SK-N-SH (cell line): ENCODE measurements at regions not wholly inside any gene's neighbourhood (a gene's known extent, or its start where the extent isn't known, plus 50 kb on each side); places are given as distances from the start of the nearest gene placed in this dataset.

Experiments used
- CTCF ChIA-PET: fragments of 300-600, 350-600 bp; formaldehyde crosslinking; extraction: SDS; loops from one replicate; lab custom pipeline; 2021; lab: Yijun Ruan, JAX
- POLR2A ChIA-PET: fragments of 350-600 bp; sonication (Branson Sonifier 250); formaldehyde crosslinking; extraction: SDS; loops from one replicate; lab custom pipeline; 2020; ENCODE audit warnings: antibody characterized with exemption, inconsistent platforms; lab: Yijun Ruan, JAX
- DNase-seq: peaks from one replicate; pipeline ENCODE4 v3.0.0; 2012
- H2AFZ ChIP-seq: fragments of 200-600 bp; sonication (generic); 2 replicates; pipeline ENCODE4 v1.8.1; 2016; ENCODE audit warnings: antibody characterized with exemption, mild to moderate bottlenecking, low read depth
- H3F3A ChIP-seq: fragments of 200-600 bp; sonication (generic); replicated peaks from 2 replicates; pipeline ENCODE3; 2016; ENCODE audit warnings: antibody characterized with exemption, mild to moderate bottlenecking; ENCODE audit not compliant: insufficient read depth
- H3K27ac ChIP-seq, 2 experiments: fragments of 200-500 bp in 1 of 2; fragments of 200-600 bp in 1 of 2; sonication (Bioruptor generic) in 1 of 2; sonication (generic), shearing (Covaris generic) in 1 of 2; 2 replicates each; pipeline versions ENCODE4 v1.5.1 to v1.6.1; 2014 to 2016; ENCODE audit warnings: low read depth in 2 of 2, inconsistent platforms in 1 of 2, low read length in 1 of 2, mild to moderate bottlenecking in 1 of 2, mixed read lengths in 1 of 2
- H3K27me3 ChIP-seq: fragments of 200-600 bp; sonication (generic), shearing (Covaris generic); 2 replicates; pipeline ENCODE4 v1.6.1; 2016; ENCODE audit warnings: mixed run types; ENCODE audit not compliant: insufficient read depth
- H3K36me3 ChIP-seq, 2 experiments: fragments of 200-500 bp in 1 of 2; fragments of 200-600 bp in 1 of 2; sonication (Bioruptor generic) in 1 of 2; sonication (generic) in 1 of 2; replicated peaks in 1 of 2; 2 replicates each; pipeline versions ENCODE3 to v1.5.1; 2014 to 2016; ENCODE audit warnings: low read length in 1 of 2, mild to moderate bottlenecking in 1 of 2; ENCODE audit not compliant: insufficient read depth in 2 of 2, control insufficient read depth in 1 of 2
- H3K4me1 ChIP-seq, 2 experiments: fragments of 200-500 bp in 1 of 2; fragments of 200-600 bp in 1 of 2; sonication (Bioruptor generic) in 1 of 2; sonication (generic), shearing (Covaris generic) in 1 of 2; 2 replicates each; pipeline versions ENCODE4 v1.5.1 to v1.6.1; 2014 to 2016; ENCODE audit warnings: low read depth in 1 of 2, low read length in 1 of 2, mixed run types in 1 of 2; ENCODE audit not compliant: insufficient read depth in 2 of 2, control insufficient read depth in 1 of 2
- H3K4me2 ChIP-seq: fragments of 200-600 bp; sonication (generic), shearing (Covaris generic); 2 replicates; pipeline ENCODE4 v1.6.1; 2017; ENCODE audit warnings: mixed run types
- H3K4me3 ChIP-seq, 2 experiments: fragments of 200-500 bp in 1 of 2; fragments of 200-600 bp in 1 of 2; sonication (Bioruptor generic) in 1 of 2; sonication (generic), shearing (Covaris generic) in 1 of 2; 2 replicates each; pipeline versions ENCODE4 v1.5.1 to v1.8.1; 2014 to 2016; ENCODE audit warnings: low read depth in 2 of 2, inconsistent platforms in 1 of 2, low read length in 1 of 2, mild to moderate bottlenecking in 1 of 2, mixed read lengths in 1 of 2, moderate library complexity in 1 of 2
- H3K79me2 ChIP-seq: fragments of 200-600 bp; sonication (generic); 2 replicates; pipeline ENCODE4 v1.8.1; 2017; ENCODE audit warnings: mild to moderate bottlenecking; ENCODE audit not compliant: insufficient read depth
- H3K9ac ChIP-seq: fragments of 200-600 bp; sonication (generic); 2 replicates; pipeline ENCODE4 v1.6.1; 2017; ENCODE audit warnings: mixed run types
- H3K9me2 ChIP-seq: fragments of 200-600 bp; sonication (generic); 2 replicates; pipeline ENCODE4 v1.6.1; 2017; ENCODE audit warnings: mixed run types
- H3K9me3 ChIP-seq: fragments of 200-600 bp; sonication (generic); 2 replicates; pipeline ENCODE4 v1.6.1; 2017; ENCODE audit warnings: mixed run types, mild to moderate bottlenecking, moderate library complexity
- H4K20me1 ChIP-seq: fragments of 200-600 bp; sonication (generic); 2 replicates; pipeline ENCODE4 v1.6.1; 2017; ENCODE audit warnings: mild to moderate bottlenecking, mixed run types; ENCODE audit not compliant: insufficient read depth
- CHD2 ChIP-seq: fragments of 150-350 bp; IDR thresholded peaks from 2 replicates; pipeline ENCODE4 v1.6.1; 2018; ENCODE audit warnings: low read length; ENCODE audit not compliant: partially characterized antibody
- ELF1 ChIP-seq: IDR thresholded peaks from 2 replicates; pipeline ENCODE4 v1.4.0; 2012
- EP300 ChIP-seq, 2 experiments: IDR thresholded peaks; 2 replicates each; pipeline versions ENCODE4 v1.4.0 to v1.6.1; 2012; ENCODE audit warnings: borderline replicate concordance in 1 of 2, low read depth in 1 of 2, low read length in 1 of 2
- FOSL2 ChIP-seq: IDR thresholded peaks from 2 replicates; pipeline ENCODE4 v1.4.0; 2012; ENCODE audit warnings: low read depth, mild to moderate bottlenecking, moderate library complexity, borderline replicate concordance
- FOXM1 ChIP-seq: IDR thresholded peaks from 2 replicates; pipeline ENCODE4 v1.4.0; 2012; ENCODE audit warnings: low read depth, mild to moderate bottlenecking
- GABPA ChIP-seq: IDR thresholded peaks from 2 replicates; pipeline ENCODE4 v1.4.0; 2012; ENCODE audit warnings: low read depth, mild to moderate bottlenecking
- JUND ChIP-seq: IDR thresholded peaks from 2 replicates; pipeline ENCODE4 v1.4.0; 2012
- NFIC ChIP-seq: IDR thresholded peaks from 2 replicates; pipeline ENCODE4 v1.4.0; 2012; ENCODE audit warnings: borderline replicate concordance
- RCOR1 ChIP-seq: fragments of 150-350 bp; IDR thresholded peaks from 2 replicates; pipeline ENCODE4 v1.6.1; 2017; ENCODE audit warnings: antibody characterized with exemption, low read length
- TEAD4 ChIP-seq: IDR thresholded peaks from 2 replicates; pipeline ENCODE4 v1.4.0; 2012; ENCODE audit warnings: mild to moderate bottlenecking, borderline replicate concordance; ENCODE audit not compliant: insufficient read depth
- YY1 ChIP-seq: IDR thresholded peaks from 2 replicates; pipeline ENCODE4 v1.4.0; 2012; ENCODE audit warnings: low read depth, mild to moderate bottlenecking
- WGBS: methylation state at CpG from one replicate; pipeline ENCODE4 v1.1.6; 2017; ENCODE audit warnings: low lambda C conversion rate; 5-methylcytosine and 5-hydroxymethylcytosine counted together
- TF ChIP-seq, protein P1 (sequence below): IDR thresholded peaks from 2 replicates; pipeline ENCODE4 v1.6.1; 2012; ENCODE audit warnings: mild to moderate bottlenecking, low read depth, low read length, moderate library complexity
- TF ChIP-seq, protein P2 (sequence below): IDR thresholded peaks from 2 replicates; pipeline ENCODE4 v1.4.0; 2012; ENCODE audit warnings: low read depth, borderline replicate concordance
- TF ChIP-seq, protein P3 (sequence below): IDR thresholded peaks from 2 replicates; pipeline ENCODE4 v1.4.0; 2012; ENCODE audit warnings: low read depth
- TF ChIP-seq, protein P4 (sequence below): fragments of 150-350 bp; IDR thresholded peaks from 2 replicates; pipeline ENCODE4 v1.6.1; 2017; ENCODE audit warnings: antibody characterized with exemption, low read length, low read depth, borderline replicate concordance

DNA sequence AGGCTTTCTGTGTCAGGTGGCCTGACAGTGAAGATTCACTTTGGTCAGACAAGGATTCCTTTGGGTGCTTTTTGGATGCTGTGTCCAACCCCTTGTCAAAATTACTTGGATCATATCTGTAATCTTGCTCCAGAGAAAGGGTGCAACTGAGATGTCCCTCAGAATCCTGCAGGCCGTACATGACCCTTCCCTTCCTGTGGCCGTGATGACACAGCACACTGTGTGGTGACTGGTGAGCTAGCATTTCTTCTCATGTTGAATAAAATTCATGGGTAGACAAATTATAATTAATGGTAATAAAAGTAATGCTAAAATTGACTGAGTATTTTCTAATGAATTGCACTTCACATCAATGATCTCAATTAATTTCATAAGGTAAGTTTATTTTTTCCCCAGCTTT lies 356.2 kb downstream of the LPIN1 start:
- 92% methylated on average over 2 of the region's 2 CpGs for WGBS
- Histone ChIP-seq H3K9ac (no peak overlapping the region), H3K9me2 (no peaks in the 10 kb centered on the region), H2AFZ (no peak overlapping the region), H3K4me3 (no peak overlapping the region), H3K27me3 (no peaks in the 10 kb centered on the region), H3K9me3 (no peaks in the 10 kb centered on the region), H3K79me2 (no peaks in the 10 kb centered on the region), H3K4me2 (no peak overlapping the region), H3K36me3 (no peaks in the 10 kb centered on the region), H3F3A (no peaks in the 10 kb centered on the region), H3K27ac (no peak overlapping the region), H4K20me1 (no peaks in the 10 kb centered on the region), H3K4me1 (peaks cover 0 to 18% of the 10 kb centered on the region in 2 experiments; a peak in 2 of 4 replicates)
- no peak for DNase-seq
- TF ChIP-seq, protein P1, sequence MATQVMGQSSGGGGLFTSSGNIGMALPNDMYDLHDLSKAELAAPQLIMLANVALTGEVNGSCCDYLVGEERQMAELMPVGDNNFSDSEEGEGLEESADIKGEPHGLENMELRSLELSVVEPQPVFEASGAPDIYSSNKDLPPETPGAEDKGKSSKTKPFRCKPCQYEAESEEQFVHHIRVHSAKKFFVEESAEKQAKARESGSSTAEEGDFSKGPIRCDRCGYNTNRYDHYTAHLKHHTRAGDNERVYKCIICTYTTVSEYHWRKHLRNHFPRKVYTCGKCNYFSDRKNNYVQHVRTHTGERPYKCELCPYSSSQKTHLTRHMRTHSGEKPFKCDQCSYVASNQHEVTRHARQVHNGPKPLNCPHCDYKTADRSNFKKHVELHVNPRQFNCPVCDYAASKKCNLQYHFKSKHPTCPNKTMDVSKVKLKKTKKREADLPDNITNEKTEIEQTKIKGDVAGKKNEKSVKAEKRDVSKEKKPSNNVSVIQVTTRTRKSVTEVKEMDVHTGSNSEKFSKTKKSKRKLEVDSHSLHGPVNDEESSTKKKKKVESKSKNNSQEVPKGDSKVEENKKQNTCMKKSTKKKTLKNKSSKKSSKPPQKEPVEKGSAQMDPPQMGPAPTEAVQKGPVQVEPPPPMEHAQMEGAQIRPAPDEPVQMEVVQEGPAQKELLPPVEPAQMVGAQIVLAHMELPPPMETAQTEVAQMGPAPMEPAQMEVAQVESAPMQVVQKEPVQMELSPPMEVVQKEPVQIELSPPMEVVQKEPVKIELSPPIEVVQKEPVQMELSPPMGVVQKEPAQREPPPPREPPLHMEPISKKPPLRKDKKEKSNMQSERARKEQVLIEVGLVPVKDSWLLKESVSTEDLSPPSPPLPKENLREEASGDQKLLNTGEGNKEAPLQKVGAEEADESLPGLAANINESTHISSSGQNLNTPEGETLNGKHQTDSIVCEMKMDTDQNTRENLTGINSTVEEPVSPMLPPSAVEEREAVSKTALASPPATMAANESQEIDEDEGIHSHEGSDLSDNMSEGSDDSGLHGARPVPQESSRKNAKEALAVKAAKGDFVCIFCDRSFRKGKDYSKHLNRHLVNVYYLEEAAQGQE, result no peak
- TF ChIP-seq GABPA, result no peak
- no peak for TF ChIP-seq FOXM1
- no peak for TF ChIP-seq CHD2
- TF ChIP-seq JUND, result no peak
- no peak for TF ChIP-seq YY1
- TF ChIP-seq, protein P2, sequence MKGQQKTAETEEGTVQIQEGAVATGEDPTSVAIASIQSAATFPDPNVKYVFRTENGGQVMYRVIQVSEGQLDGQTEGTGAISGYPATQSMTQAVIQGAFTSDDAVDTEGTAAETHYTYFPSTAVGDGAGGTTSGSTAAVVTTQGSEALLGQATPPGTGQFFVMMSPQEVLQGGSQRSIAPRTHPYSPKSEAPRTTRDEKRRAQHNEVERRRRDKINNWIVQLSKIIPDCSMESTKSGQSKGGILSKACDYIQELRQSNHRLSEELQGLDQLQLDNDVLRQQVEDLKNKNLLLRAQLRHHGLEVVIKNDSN, result no peak
- TF ChIP-seq, protein P3, sequence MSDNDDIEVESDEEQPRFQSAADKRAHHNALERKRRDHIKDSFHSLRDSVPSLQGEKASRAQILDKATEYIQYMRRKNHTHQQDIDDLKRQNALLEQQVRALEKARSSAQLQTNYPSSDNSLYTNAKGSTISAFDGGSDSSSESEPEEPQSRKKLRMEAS, result no peak
- no peak for TF ChIP-seq NFIC
- no peak for TF ChIP-seq ELF1
- no peak for TF ChIP-seq EP300 (IDR thresholded peaks at IDR 0.05; ENCODE audit: borderline replicate concordance in 1 of 2, low read depth in 1 of 2, low read length in 1 of 2)
- TF ChIP-seq, protein P4, sequence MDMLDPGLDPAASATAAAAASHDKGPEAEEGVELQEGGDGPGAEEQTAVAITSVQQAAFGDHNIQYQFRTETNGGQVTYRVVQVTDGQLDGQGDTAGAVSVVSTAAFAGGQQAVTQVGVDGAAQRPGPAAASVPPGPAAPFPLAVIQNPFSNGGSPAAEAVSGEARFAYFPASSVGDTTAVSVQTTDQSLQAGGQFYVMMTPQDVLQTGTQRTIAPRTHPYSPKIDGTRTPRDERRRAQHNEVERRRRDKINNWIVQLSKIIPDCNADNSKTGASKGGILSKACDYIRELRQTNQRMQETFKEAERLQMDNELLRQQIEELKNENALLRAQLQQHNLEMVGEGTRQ, result no peak
- no peak for TF ChIP-seq FOSL2
- TF ChIP-seq TEAD4, result no peak
- TF ChIP-seq RCOR1, result no peak
- ChIA-PET CTCF (interaction anchor here (1.5 kb wide), 1 partner anchor 22 kb away, joined by 3 read pairs; no protein-coding TSS in a partner anchor), POLR2A (no interaction called here)
